ENCODE measurements at regions not wholly inside any gene's neighbourhood (a gene's known extent, or its start where the extent isn't known, plus 50 kb on each side); places are given as distances from the start of the nearest gene placed in this dataset.
"Not testable (repeated sequence)": the region's sequence is repeated elsewhere in the genome, so short reads cannot be mapped to it uniquely, and the experiment has no call there.

- no peak for DNase-seq
Observed at GRCh38 chr6:168841609-168842278, 400.8 kb downstream of the SMOC2 start.

GRCh38 chr6:168840932-168841331 lies 399.9 kb downstream of the SMOC2 start:
- not testable (repeated sequence) for DNase-seq

GRCh38 chr6:168840299-168840698 lies 399.3 kb downstream of the SMOC2 start:
- not testable (repeated sequence) for DNase-seq

GRCh38 chr6:168838037-168838399 lies 397.0 kb downstream of the SMOC2 start:
- DNase-seq, result no peak

- no peak for DNase-seq
Observed at GRCh38 chr6:168837254-168838036, 396.5 kb downstream of the SMOC2 start.

- no peak for DNase-seq
Observed at GRCh38 chr6:168835991-168836390, 395.0 kb downstream of the SMOC2 start.

GRCh38 chr6:168834801-168835200 lies 393.8 kb downstream of the SMOC2 start:
- no peak for DNase-seq

- DNase-seq, result no peak
Observed at GRCh38 chr6:168834042-168834587, 393.1 kb downstream of the SMOC2 start.

GRCh38 chr6:168828800-168829199 lies 387.8 kb downstream of the SMOC2 start:
- DNase-seq, result no peak

GRCh38 chr6:168828035-168828434 lies 387.1 kb downstream of the SMOC2 start:
- no peak for DNase-seq

- no peak for DNase-seq
Observed at GRCh38 chr6:168827586-168827871, 386.5 kb downstream of the SMOC2 start.

GRCh38 chr6:168826726-168827585 lies 386.0 kb downstream of the SMOC2 start:
- no peak for DNase-seq

- DNase-seq, result no peak
Observed at GRCh38 chr6:168826078-168826390, 385.1 kb downstream of the SMOC2 start.

- DNase-seq, result no peak
Observed at GRCh38 chr6:168825226-168826077, 384.5 kb downstream of the SMOC2 start.

- no peak for DNase-seq
Observed at GRCh38 chr6:168823397-168824212, 382.6 kb downstream of the SMOC2 start.

GRCh38 chr6:168822376-168822775 lies 381.4 kb downstream of the SMOC2 start:
- DNase-seq, result no peak

- no peak for DNase-seq
Observed at GRCh38 chr6:168819546-168819945, 378.6 kb downstream of the SMOC2 start.

GRCh38 chr6:168817558-168818159 lies 376.7 kb downstream of the SMOC2 start:
- DNase-seq, result no peak

- no peak for DNase-seq
Observed at GRCh38 chr6:168815229-168815628, 374.2 kb downstream of the SMOC2 start.

- no peak for DNase-seq
Observed at GRCh38 chr6:168808232-168808631, 367.2 kb downstream of the SMOC2 start.

- no peak for DNase-seq
Observed at GRCh38 chr6:168804331-168804730, 363.3 kb downstream of the SMOC2 start.

All from hippocampal formation (tissue), 2 donors.